BLaER1 (cell line): ENCODE measurements at regions not wholly inside any gene's neighbourhood (a gene's known extent, or its start where the extent isn't known, plus 50 kb on each side); places are given as distances from the start of the nearest gene placed in this dataset.
"Not testable (repeated sequence)": the region's sequence is repeated elsewhere in the genome, so short reads cannot be mapped to it uniquely, and the experiment has no call there.

Experiments used
- H3K27ac ChIP-seq: shearing (Covaris generic); formaldehyde crosslinking; 2 replicates; pipeline ENCODE4 v1.8.1; 2022
- H3K27me3 ChIP-seq: shearing (Covaris generic); formaldehyde crosslinking; 2 replicates; pipeline ENCODE4 v1.8.1; 2022
- H3K36me3 ChIP-seq: shearing (Covaris generic); formaldehyde crosslinking; 2 replicates; pipeline ENCODE4 v1.8.1; 2022
- H3K4me1 ChIP-seq: shearing (Covaris generic); formaldehyde crosslinking; 2 replicates; pipeline ENCODE4 v1.8.1; 2022
- H3K4me2 ChIP-seq: shearing (Covaris generic); formaldehyde crosslinking; 2 replicates; pipeline ENCODE4 v1.8.1; 2022
- H3K4me3 ChIP-seq: shearing (Covaris generic); formaldehyde crosslinking; 2 replicates; pipeline ENCODE4 v1.8.1; 2022
- H3K9ac ChIP-seq: shearing (Covaris generic); formaldehyde crosslinking; 2 replicates; pipeline ENCODE4 v1.8.1; 2022
- H3K9me3 ChIP-seq: shearing (Covaris generic); formaldehyde crosslinking; 2 replicates; pipeline ENCODE4 v1.8.1; 2022
- H4K20me1 ChIP-seq: shearing (Covaris generic); formaldehyde crosslinking; 2 replicates; pipeline ENCODE4 v1.8.1; 2022
- Cebpa-rat ChIP-seq: shearing (Covaris generic); IDR thresholded peaks from 2 replicates; pipeline ENCODE4 v1.8.1; 2022

DNA sequence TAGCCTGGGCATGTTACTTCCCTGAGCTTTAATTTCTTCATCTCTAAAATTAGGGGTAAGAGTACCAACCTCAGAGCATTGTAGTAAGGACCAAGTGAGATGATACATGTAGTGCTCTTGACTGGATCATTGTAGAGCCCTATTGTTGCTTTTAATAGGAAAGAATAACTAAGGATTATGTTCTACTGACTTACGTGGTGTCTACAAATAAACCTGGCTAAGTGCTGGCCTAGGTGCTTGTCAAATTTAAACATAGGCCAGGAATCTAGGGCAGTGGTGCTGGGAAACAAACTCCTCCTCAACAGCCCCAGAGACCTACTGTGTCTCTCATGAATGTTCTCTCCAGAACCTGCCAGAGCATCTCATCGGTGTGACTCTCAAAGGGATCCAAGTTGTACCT is 69.4 kb downstream of the ABCC12 start:
- Histone ChIP-seq H3K4me3 (no peak overlapping the region), H3K4me2 (no peak overlapping the region), H3K27ac (no peak overlapping the region), H4K20me1 (no peaks in the 10 kb centered on the region), H3K9me3 (no peaks in the 10 kb centered on the region), H3K27me3 (no peaks in the 10 kb centered on the region), H3K36me3 (no peaks in the 10 kb centered on the region), H3K9ac (no peak overlapping the region), H3K4me1 (no peaks in the 10 kb centered on the region)
- no peak for TF ChIP-seq Cebpa-rat

DNA sequence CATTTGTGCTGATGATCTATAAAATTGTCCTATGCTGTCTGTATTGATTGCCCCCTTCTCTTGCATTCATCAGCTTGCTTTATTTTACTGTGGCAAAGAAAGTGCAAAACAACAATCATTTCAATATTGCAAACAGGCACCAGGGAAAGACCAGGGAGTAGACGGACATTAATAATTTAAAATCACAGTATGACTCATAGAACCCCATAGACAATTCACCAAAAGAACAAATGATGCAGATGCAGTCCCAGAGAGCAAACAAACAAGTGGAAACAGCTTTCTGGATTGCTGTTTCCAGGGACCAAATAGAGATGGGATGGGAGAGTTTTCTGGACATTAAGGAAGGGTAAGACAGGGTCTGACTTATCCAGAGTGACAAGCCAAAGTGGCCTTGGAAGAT is 70.1 kb downstream of the ABCC12 start:
- no peak overlapping the region for H3K9ac ChIP-seq
- no peaks in the 10 kb centered on the region for H3K27me3 ChIP-seq
- no peaks in the 10 kb centered on the region for H4K20me1 ChIP-seq
- no peaks in the 10 kb centered on the region for H3K9me3 ChIP-seq
- H3K4me1 ChIP-seq: no peaks in the 10 kb centered on the region
- no peak for TF ChIP-seq Cebpa-rat
- H3K4me3 ChIP-seq: no peak overlapping the region
- H3K4me2 ChIP-seq: no peak overlapping the region
- no peaks in the 10 kb centered on the region for H3K36me3 ChIP-seq
- H3K27ac ChIP-seq: no peak overlapping the region

GRCh38 chr16:48084826-48085225 is 71.0 kb downstream of the ABCC12 start:
- Histone ChIP-seq H3K27ac (no peak overlapping the region), H3K27me3 (no peaks in the 10 kb centered on the region), H3K36me3 (no peaks in the 10 kb centered on the region), H3K9me3 (no peaks in the 10 kb centered on the region), H3K4me2 (no peak overlapping the region), H3K4me3 (no peak overlapping the region), H4K20me1 (no peaks in the 10 kb centered on the region), H3K9ac (no peak overlapping the region), H3K4me1 (no peaks in the 10 kb centered on the region)
- TF ChIP-seq Cebpa-rat: no peak

GRCh38 chr16:48082516-48082915 is 73.3 kb downstream of the ABCC12 start:
- no peak overlapping the region for H3K27ac ChIP-seq
- H4K20me1 ChIP-seq: no peaks in the 10 kb centered on the region

DNA sequence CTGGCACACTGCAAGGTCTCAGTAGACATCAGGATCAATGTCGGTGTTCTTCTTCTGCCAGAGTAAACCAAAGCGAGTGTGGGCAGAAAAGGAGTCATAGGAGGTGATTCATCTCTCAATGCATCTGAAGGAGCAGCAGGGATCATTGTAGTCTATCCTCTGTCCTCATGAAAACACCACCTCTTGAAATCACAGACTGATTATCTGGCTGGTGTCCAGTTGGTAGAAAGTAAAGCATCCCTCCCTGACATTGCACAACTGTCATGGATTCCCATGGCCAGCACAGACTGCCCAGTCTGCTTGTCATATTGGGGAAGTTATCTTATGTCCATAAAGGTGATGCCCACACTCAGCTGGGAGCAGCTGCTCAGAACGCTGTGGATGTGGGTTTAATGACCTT is 74.1 kb downstream of the ABCC12 start:
- Histone ChIP-seq H3K4me1 (no peaks in the 10 kb centered on the region; the same call in 1 of the 2 replicates), H3K27ac (no peak overlapping the region), H3K4me2 (no peak overlapping the region), H3K9me3 (no peaks in the 10 kb centered on the region), H3K9ac (no peak overlapping the region), H4K20me1 (no peaks in the 10 kb centered on the region), H3K4me3 (no peak overlapping the region), H3K27me3 (no peaks in the 10 kb centered on the region), H3K36me3 (no peaks in the 10 kb centered on the region)
- no peak for TF ChIP-seq Cebpa-rat

More at GRCh38 chr16:48082516-48082915, 73.3 kb downstream of the ABCC12 start:
- Histone ChIP-seq H3K4me1 (no peaks in the 10 kb centered on the region), H3K9me3 (no peaks in the 10 kb centered on the region), H3K4me2 (no peak overlapping the region), H3K36me3 (no peaks in the 10 kb centered on the region), H3K27me3 (no peaks in the 10 kb centered on the region), H3K9ac (no peak overlapping the region), H3K4me3 (no peak overlapping the region)
- no peak for TF ChIP-seq Cebpa-rat

DNA sequence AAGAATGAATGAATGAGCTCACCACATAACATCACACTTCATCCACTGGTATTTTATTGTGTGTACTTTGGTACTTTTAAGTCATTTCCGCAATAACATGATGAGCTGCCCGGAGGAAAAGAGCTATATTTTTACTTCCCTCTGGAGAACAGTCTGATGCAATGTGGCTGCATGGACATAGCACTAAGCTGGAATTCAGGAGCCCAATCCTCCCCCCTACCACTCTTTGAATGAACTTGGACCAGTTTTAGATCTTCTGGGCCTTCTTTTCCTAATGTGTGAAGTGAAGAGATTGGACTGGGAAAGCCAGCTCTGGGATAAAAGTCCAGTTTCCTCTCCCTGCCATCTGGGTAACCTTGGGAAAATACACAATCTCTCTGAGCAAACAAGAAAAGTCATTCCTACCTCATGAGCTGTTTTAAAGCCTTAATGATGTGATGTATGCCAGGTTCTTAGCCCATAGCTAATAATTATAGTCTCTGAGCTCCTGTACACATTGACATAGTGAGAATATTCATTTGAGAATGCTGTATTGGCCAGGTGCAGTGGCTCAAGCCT is 79.3 kb downstream of the ABCC12 start:
- H3K9me3 ChIP-seq: no peaks in the 10 kb centered on the region
- no peak overlapping the region for H3K9ac ChIP-seq
- H3K36me3 ChIP-seq: no peaks in the 10 kb centered on the region
- no peaks in the 10 kb centered on the region for H3K27me3 ChIP-seq
- TF ChIP-seq Cebpa-rat: no peak
- H4K20me1 ChIP-seq: no peaks in the 10 kb centered on the region
- no peak overlapping the region for H3K4me3 ChIP-seq
- no peaks in the 10 kb centered on the region; the same call in 1 of the 2 replicates for H3K4me1 ChIP-seq
- H3K4me2 ChIP-seq: no peak overlapping the region
- H3K27ac ChIP-seq: no peak overlapping the region

- no peak overlapping the region for H3K9ac ChIP-seq
- no peaks in the 10 kb centered on the region for H3K9me3 ChIP-seq
- no peak overlapping the region for H3K4me2 ChIP-seq
- no peaks in the 10 kb centered on the region for H3K27me3 ChIP-seq
- H3K27ac ChIP-seq: no peak overlapping the region
- no peak for TF ChIP-seq Cebpa-rat
- no peak overlapping the region for H3K4me3 ChIP-seq
- H4K20me1 ChIP-seq: no peaks in the 10 kb centered on the region
- no peaks in the 10 kb centered on the region; the same call in 1 of the 2 replicates for H3K4me1 ChIP-seq
- H3K36me3 ChIP-seq: no peaks in the 10 kb centered on the region
Observed at GRCh38 chr16:48075398-48075797, 80.4 kb downstream of the ABCC12 start.

GRCh38 chr16:48067388-48067787 is 88.4 kb downstream of the ABCC12 start:
- Histone ChIP-seq H3K4me2 (no peak overlapping the region), H4K20me1 (no peaks in the 10 kb centered on the region), H3K27me3 (no peaks in the 10 kb centered on the region), H3K4me1 (no peaks in the 10 kb centered on the region), H3K9ac (no peak overlapping the region), H3K4me3 (no peak overlapping the region), H3K27ac (no peak overlapping the region), H3K36me3 (no peaks in the 10 kb centered on the region), H3K9me3 (peaks cover 6% of the 10 kb centered on the region)
- TF ChIP-seq Cebpa-rat: no peak

DNA sequence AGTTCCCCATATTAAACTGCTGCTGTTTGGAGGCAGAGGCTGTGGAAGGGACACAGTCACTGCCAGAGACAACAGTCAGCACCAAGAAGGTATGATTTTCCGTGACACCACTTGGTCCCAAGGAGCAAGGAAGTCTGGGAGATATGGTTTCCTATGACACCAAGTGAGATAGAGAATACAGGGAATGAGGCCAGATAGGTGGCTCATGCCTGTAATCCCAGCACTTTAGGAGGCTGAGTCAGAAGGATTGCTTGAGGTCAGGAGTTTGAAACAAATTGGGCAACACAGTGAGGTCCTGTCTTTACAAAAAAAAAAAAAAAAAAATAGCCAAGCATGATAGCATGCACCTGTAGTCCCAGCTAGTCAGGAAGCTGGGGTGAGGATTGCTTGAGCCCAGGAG is 90.8 kb downstream of the ABCC12 start:
- Histone ChIP-seq H3K4me2 (no peak overlapping the region), H3K36me3 (no peaks in the 10 kb centered on the region), H3K4me1 (no peaks in the 10 kb centered on the region), H3K9me3 (peaks cover 6% of the 10 kb centered on the region), H3K27ac (no peak overlapping the region), H4K20me1 (no peaks in the 10 kb centered on the region), H3K27me3 (no peaks in the 10 kb centered on the region), H3K4me3 (no peak overlapping the region), H3K9ac (no peak overlapping the region)
- TF ChIP-seq Cebpa-rat: no peak

- no peak overlapping the region for H3K4me2 ChIP-seq
- TF ChIP-seq Cebpa-rat: no peak
- no peaks in the 10 kb centered on the region for H4K20me1 ChIP-seq
- H3K9me3 ChIP-seq: peaks cover 16% of the 10 kb centered on the region
- no peak overlapping the region for H3K27ac ChIP-seq
- no peaks in the 10 kb centered on the region for H3K36me3 ChIP-seq
- H3K4me1 ChIP-seq: no peaks in the 10 kb centered on the region
- no peak overlapping the region for H3K4me3 ChIP-seq
- H3K9ac ChIP-seq: no peak overlapping the region
- no peaks in the 10 kb centered on the region for H3K27me3 ChIP-seq
Observed at GRCh38 chr16:48062681-48063080, 93.1 kb downstream of the ABCC12 start.

- Histone ChIP-seq H3K4me3 (no peak overlapping the region), H3K9ac (no peak overlapping the region), H3K4me2 (no peak overlapping the region), H3K27ac (no peak overlapping the region), H3K9me3 (peaks cover 16% of the 10 kb centered on the region), H4K20me1 (no peaks in the 10 kb centered on the region), H3K27me3 (no peaks in the 10 kb centered on the region), H3K36me3 (no peaks in the 10 kb centered on the region), H3K4me1 (peaks cover 19% of the 10 kb centered on the region)
- TF ChIP-seq Cebpa-rat: no peak
Observed at GRCh38 chr16:48059936-48060335, 95.9 kb downstream of the ABCC12 start.

DNA sequence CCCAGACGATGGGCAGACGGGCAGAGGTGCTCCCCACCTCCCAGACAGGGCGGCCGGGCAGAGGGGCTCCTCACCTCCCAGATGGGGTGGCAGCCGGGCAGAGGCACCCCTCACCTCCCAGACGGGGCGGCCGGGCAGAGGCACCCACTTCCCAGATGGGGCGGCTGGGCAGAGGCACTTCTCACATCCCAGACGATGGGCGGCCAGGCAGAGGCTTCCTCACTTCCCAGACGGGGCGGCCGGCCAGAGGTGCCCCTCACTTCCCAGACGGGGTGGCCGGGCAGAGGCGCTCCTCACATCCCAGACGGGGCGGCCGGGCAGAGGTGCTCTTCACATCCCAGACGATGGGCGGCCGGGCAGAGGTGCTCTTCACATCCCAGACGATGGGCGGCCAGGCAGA is 96.6 kb downstream of the ABCC12 start:
- not testable (repeated sequence) for H3K27me3 ChIP-seq, H3K4me2 ChIP-seq, H3K9ac ChIP-seq, H3K27ac ChIP-seq, H4K20me1 ChIP-seq, H3K36me3 ChIP-seq, H3K4me3 ChIP-seq
- peaks cover 26% of the 10 kb centered on the region for H3K4me1 ChIP-seq
- H3K9me3 ChIP-seq: peaks cover 13% of the 10 kb centered on the region
